ENCODE measurements at regions not wholly inside any gene's neighbourhood (a gene's known extent, or its start where the extent isn't known, plus 50 kb on each side); places are given as distances from the start of the nearest gene placed in this dataset.

GRCh38 chr2:235389626-235390025 is 104.2 kb upstream of the AGAP1 start:
- TF ChIP-seq CTCF (IDR thresholded peaks at IDR 0.05; ENCODE audit: insufficient read depth, low read depth, low read length, missing control alignments) = no peak
- H3K4me3 ChIP-seq (ENCODE audit: low read depth, low read length) = no peak overlapping the region
- peak; percentile 10 for DNase-seq (ENCODE audit: low read depth)

GRCh38 chr2:235390108-235390815 is 103.6 kb upstream of the AGAP1 start:
- H3K4me3 ChIP-seq (ENCODE audit: low read depth, low read length) = no peak overlapping the region
- DNase-seq (ENCODE audit: low read depth) = peak; percentile 35
- TF ChIP-seq CTCF (IDR thresholded peaks at IDR 0.05; ENCODE audit: insufficient read depth, low read depth, low read length, missing control alignments) = no peak

- no peak for TF ChIP-seq CTCF (IDR thresholded peaks at IDR 0.05; ENCODE audit: insufficient read depth, low read depth, low read length, missing control alignments)
- H3K4me3 ChIP-seq (ENCODE audit: low read depth, low read length) = no peak overlapping the region
- no peak for DNase-seq (ENCODE audit: low read depth)
Observed at GRCh38 chr2:235390816-235391194, 103.0 kb upstream of the AGAP1 start.

- no peak for TF ChIP-seq CTCF (IDR thresholded peaks at IDR 0.05; ENCODE audit: insufficient read depth, low read depth, low read length, missing control alignments)
Observed at GRCh38 chr2:235391921-235392615, 101.8 kb upstream of the AGAP1 start.

GRCh38 chr2:235394278-235394828 is 99.5 kb upstream of the AGAP1 start:
- DNase-seq (ENCODE audit: low read depth) = no peak
- H3K4me3 ChIP-seq (ENCODE audit: low read depth, low read length) = no peak overlapping the region
- no peak for TF ChIP-seq CTCF (IDR thresholded peaks at IDR 0.05; ENCODE audit: insufficient read depth, low read depth, low read length, missing control alignments)

More at GRCh38 chr2:235391921-235392615, 101.8 kb upstream of the AGAP1 start:
- H3K4me3 ChIP-seq (ENCODE audit: low read depth, low read length) = no peak overlapping the region
- no peak for DNase-seq (ENCODE audit: low read depth)

- H3K4me3 ChIP-seq (ENCODE audit: low read depth, low read length) = no peak overlapping the region
- no peak for TF ChIP-seq CTCF (IDR thresholded peaks at IDR 0.05; ENCODE audit: insufficient read depth, low read depth, low read length, missing control alignments)
- DNase-seq (ENCODE audit: low read depth) = no peak
Observed at GRCh38 chr2:235396071-235396846, 97.6 kb upstream of the AGAP1 start.
